ENCODE measurements at regions not wholly inside any gene's neighbourhood (a gene's known extent, or its start where the extent isn't known, plus 50 kb on each side); places are given as distances from the start of the nearest gene placed in this dataset.
A peak's percentile ranks its signal among the peaks of the same experiment; 100 is the strongest.

GRCh38 chr11:57071829-57072228, 83.1 kb downstream of the OR5AK2 start:
- H3K4me3 ChIP-seq (ENCODE audit: low read depth, low read length), result no peak overlapping the region
- no peak for DNase-seq (ENCODE audit: low read depth)
- no peak for TF ChIP-seq CTCF (conservative IDR thresholded peaks at IDR 0.05; ENCODE audit: low read depth, low read length)

- H3K4me3 ChIP-seq (ENCODE audit: low read depth, low read length), result no peak overlapping the region
- peak; percentile 90 for DNase-seq (ENCODE audit: low read depth)
- TF ChIP-seq CTCF (conservative IDR thresholded peaks at IDR 0.05; ENCODE audit: low read depth, low read length), result no peak
These were observed 83.9 kb downstream of the OR5AK2 start for GRCh38 chr11:57072640-57073039.

DNA sequence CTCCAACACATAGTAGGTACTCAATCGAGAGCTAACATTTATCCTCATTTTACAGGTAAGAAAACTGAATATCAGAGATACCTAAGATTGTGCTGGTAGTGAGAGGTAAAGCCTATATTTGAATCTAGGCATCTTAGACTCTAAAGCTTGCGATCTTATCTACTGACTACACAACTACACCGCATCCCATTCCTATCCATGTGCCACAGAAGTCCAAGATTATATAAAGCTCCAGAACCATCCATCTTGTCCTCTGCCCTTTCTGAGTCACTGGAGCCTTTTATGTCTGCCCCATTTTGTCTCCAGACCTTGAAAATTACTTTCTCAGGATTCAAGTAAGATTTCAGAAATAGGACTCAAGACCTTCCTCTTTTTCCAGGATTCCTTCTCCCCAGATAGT, 84.4 kb downstream of the OR5AK2 start:
- no peak for TF ChIP-seq CTCF (conservative IDR thresholded peaks at IDR 0.05; ENCODE audit: low read depth, low read length)
- DNase-seq (ENCODE audit: low read depth), result no peak
- H3K4me3 ChIP-seq (ENCODE audit: low read depth, low read length), result no peak overlapping the region

DNA sequence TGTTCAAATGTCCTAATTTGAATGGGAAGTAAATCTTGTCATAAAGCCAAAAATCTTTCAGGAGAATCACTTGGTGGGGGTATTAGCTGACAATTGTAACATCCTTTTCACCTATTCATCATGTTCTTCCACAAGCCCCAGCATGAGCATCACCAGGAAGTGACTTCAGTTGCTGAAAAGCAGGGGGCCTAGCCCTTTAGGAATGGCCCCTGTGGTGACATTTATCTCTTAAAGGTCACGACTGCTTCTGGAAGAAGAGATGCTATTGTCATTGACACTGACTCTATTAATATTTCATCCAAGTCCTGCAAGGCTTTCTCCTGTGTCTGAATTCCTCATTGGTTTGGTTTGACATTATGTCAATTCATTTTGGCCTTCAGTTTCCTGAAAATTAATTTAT, 92.6 kb downstream of the OR5AK2 start:
- TF ChIP-seq CTCF (conservative IDR thresholded peaks at IDR 0.05; ENCODE audit: low read depth, low read length), result no peak
- H3K4me3 ChIP-seq (ENCODE audit: low read depth, low read length), result no peak overlapping the region
- DNase-seq (ENCODE audit: low read depth), result no peak

GRCh38 chr11:57082125-57082524, 93.4 kb downstream of the OR5AK2 start:
- no peak overlapping the region for H3K4me3 ChIP-seq (ENCODE audit: low read depth, low read length)
- TF ChIP-seq CTCF (conservative IDR thresholded peaks at IDR 0.05; ENCODE audit: low read depth, low read length), result no peak

DNA sequence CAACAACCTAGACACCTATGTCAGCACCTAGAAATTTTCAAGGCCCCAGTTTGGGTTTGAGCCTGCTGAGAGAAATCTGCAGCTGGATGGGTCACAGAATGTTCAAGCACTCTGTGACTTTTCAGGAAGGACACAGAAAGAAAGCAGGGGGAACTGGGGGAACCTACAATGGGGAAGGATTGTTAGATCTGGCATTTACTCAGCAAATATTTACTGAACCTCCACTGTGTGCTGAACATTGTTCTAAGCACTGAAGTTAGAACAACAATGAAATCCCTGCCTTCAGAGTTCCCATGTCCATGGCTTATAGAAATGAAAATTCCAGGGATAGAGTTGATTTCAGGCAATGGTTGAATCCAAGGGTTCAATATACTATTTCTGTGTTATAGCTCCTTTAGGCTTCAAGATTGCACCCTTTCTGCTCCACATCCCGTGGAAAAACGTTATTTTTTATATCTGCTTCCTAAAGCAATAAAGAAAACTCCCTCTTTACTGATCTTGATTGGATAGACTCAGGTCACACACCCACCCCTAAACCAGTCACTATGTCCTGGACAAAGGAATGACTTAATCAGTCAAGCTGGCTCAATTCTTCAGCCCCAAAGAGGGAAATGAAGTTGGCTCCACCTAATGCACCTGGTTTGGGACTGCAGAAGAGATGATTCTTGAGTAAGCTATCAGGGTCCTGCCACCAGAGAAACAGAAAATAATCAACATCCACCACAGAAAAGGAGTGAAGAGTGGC, 95.1 kb downstream of the OR5AK2 start:
- TF ChIP-seq CTCF (conservative IDR thresholded peaks at IDR 0.05; ENCODE audit: low read depth, low read length), result no peak
- no peak overlapping the region for H3K4me3 ChIP-seq (ENCODE audit: low read depth, low read length)
- no peak for DNase-seq (ENCODE audit: low read depth)

More at GRCh38 chr11:57082125-57082524, 93.4 kb downstream of the OR5AK2 start:
- DNase-seq (ENCODE audit: low read depth), result no peak

- TF ChIP-seq CTCF (conservative IDR thresholded peaks at IDR 0.05; ENCODE audit: low read depth, low read length), result peak; percentile 29
- H3K4me3 ChIP-seq (ENCODE audit: low read depth, low read length), result no peak overlapping the region
- no peak for DNase-seq (ENCODE audit: low read depth)
These were observed 96.1 kb upstream of the LRRC55 start for GRCh38 chr11:57085611-57086010.
